ENCODE measurements at regions not wholly inside any gene's neighbourhood (a gene's known extent, or its start where the extent isn't known, plus 50 kb on each side); places are given as distances from the start of the nearest gene placed in this dataset.

DNA sequence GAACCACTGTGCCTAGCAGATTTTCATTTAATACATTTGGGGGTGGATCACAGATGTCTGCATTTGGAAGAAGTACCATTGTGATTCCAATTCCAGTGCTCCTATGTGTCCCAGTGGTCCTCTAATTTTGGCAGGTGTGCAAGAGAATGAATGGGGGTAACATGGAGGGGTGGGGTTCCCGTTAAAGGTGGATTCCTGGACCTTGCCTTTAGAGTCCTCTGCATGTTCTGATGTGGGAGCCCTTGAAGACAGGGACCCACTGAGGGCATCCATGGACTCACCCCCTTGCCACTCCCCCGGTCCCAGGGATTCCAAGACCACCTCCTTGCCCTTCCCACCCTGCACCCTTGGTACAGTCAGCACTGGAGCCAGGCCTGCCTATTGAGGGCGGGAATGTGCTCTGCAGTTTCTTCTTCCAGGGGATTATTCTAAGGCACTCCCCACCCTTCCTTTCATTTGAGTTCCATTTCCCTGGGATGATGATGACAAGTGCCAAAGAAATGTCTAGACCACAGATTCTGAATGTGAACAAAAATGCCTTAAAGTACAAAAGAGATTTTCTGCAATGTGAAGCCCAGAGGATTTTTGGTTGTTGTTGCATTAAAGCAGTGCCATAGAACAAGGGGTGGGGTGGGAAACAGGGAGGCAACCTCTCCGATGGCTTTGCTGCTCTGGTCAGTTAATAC is 119.4 kb upstream of the PTCH1 start:
- TF ChIP-seq, protein P1, sequence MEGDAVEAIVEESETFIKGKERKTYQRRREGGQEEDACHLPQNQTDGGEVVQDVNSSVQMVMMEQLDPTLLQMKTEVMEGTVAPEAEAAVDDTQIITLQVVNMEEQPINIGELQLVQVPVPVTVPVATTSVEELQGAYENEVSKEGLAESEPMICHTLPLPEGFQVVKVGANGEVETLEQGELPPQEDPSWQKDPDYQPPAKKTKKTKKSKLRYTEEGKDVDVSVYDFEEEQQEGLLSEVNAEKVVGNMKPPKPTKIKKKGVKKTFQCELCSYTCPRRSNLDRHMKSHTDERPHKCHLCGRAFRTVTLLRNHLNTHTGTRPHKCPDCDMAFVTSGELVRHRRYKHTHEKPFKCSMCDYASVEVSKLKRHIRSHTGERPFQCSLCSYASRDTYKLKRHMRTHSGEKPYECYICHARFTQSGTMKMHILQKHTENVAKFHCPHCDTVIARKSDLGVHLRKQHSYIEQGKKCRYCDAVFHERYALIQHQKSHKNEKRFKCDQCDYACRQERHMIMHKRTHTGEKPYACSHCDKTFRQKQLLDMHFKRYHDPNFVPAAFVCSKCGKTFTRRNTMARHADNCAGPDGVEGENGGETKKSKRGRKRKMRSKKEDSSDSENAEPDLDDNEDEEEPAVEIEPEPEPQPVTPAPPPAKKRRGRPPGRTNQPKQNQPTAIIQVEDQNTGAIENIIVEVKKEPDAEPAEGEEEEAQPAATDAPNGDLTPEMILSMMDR (IDR thresholded peaks at IDR 0.05; ENCODE audit: control insufficient read depth, insufficient read depth, low read depth, low read length, missing control alignments), result no peak
- no peak for DNase-seq (ENCODE audit: low read depth)
- H3K4me3 ChIP-seq (ENCODE audit: control insufficient read depth, low read depth, low read length), result no peak overlapping the region

DNA sequence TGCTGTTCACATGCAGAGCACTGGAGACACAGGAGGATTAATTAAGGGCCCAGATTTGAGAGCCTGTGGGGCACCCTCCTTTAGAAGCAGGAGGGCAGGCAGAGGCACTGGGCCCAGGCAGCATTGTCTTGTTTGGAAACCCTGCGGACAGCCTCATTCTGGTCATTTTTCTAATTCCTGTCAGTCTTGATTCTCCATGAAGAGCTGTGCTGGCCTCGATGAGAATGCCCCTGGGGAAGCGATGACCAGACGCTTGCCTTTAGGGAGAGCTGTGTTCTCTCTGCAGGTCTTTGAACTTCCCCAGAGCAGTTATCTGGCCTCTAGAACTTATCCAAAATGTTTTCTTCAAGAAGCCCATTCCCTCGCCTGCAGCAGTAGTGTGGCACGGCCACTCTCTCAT is 117.8 kb upstream of the PTCH1 start:
- no peak for DNase-seq (ENCODE audit: low read depth)
- H3K4me3 ChIP-seq (ENCODE audit: control insufficient read depth, low read depth, low read length), result no peak overlapping the region
- TF ChIP-seq, protein P1 (IDR thresholded peaks at IDR 0.05; ENCODE audit: control insufficient read depth, insufficient read depth, low read depth, low read length, missing control alignments), result no peak

DNA sequence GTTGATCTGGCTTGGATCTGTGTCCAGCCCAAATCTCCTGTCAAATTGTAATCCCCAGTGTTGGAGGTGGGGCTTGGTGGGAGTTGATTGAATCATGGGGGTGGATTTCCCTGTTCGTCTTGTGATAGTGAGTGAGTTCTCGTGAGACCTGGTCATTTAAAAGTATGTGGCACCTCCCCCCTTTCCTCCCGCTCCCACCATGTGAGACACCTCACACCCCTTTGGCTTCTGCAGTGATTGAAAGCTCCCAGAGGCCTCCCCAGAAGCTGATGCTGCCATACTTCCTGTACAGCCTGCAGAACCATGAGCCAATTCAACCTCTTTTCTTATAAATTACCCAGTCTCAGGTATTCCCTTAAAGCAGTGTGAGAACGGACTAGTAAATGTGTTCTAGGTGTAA is 117.3 kb upstream of the PTCH1 start:
- no peak for DNase-seq (ENCODE audit: low read depth)
- TF ChIP-seq, protein P1 (IDR thresholded peaks at IDR 0.05; ENCODE audit: control insufficient read depth, insufficient read depth, low read depth, low read length, missing control alignments), result no peak
- H3K4me3 ChIP-seq (ENCODE audit: control insufficient read depth, low read depth, low read length), result no peak overlapping the region

- no peak overlapping the region for H3K4me3 ChIP-seq (ENCODE audit: control insufficient read depth, low read depth, low read length)
- TF ChIP-seq, protein P1 (IDR thresholded peaks at IDR 0.05; ENCODE audit: control insufficient read depth, insufficient read depth, low read depth, low read length, missing control alignments), result no peak
- DNase-seq (ENCODE audit: low read depth), result no peak
Observed at GRCh38 chr9:95629585-95629984, 112.8 kb upstream of the PTCH1 start.

- H3K4me3 ChIP-seq (ENCODE audit: control insufficient read depth, low read depth, low read length), result no peak overlapping the region
- TF ChIP-seq, protein P1 (IDR thresholded peaks at IDR 0.05; ENCODE audit: control insufficient read depth, insufficient read depth, low read depth, low read length, missing control alignments), result no peak
- DNase-seq (ENCODE audit: low read depth), result no peak
Observed at GRCh38 chr9:95627802-95628201, 111.0 kb upstream of the PTCH1 start.

DNA sequence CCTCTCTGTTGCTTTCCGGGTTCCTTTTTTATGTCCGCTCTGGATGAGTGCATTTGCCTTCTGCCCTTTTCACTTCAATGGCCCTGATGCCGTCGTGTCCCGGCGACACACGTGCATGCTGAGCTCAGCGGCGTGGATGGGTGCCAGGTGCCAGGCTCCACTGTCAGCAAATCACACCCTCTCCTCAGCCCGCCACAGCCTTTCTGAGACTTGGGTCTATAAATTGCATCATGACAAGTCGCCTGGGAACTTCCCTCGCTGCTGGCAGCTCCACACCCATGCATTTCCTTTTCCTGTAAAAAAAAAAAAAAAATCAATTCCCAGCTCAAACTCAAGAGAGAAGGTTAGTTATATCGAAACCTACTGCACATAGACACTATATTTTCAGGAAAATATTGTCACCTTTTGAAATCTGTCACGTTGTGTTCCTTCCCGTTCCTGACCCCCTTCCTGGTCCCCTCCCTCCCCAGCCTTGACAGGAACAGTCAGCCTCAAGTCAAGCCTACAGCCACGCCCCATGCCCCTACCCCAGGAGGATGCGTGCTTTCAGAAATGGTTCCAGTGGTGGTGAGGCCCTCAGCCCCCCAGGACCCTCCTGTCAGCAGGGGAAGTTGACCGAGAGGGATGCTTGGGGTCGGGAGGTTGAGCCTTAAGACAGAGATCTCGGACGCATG is 110.3 kb upstream of the PTCH1 start:
- no peak for DNase-seq (ENCODE audit: low read depth)
- H3K4me3 ChIP-seq (ENCODE audit: control insufficient read depth, low read depth, low read length), result no peak overlapping the region
- TF ChIP-seq, protein P1 (IDR thresholded peaks at IDR 0.05; ENCODE audit: control insufficient read depth, insufficient read depth, low read depth, low read length, missing control alignments), result no peak

All from AG09309 (cell line).